CD4-positive, CD25-positive, alpha-beta regulatory T cell (primary cell): ENCODE measurements at regions not wholly inside any gene's neighbourhood (a gene's known extent, or its start where the extent isn't known, plus 50 kb on each side); places are given as distances from the start of the nearest gene placed in this dataset.

Experiments used
- ATAC-seq, 2 donors: fragments of 150-1000 bp; cut with Tn5 transposase; one replicate each; pipeline ENCODE4 v1.10.0; 2021; ENCODE audit warnings: low read depth in 2 of 2, moderate number of reproducible peaks in 2 of 2, moderate library complexity in 1 of 2
- DNase-seq, 3 donors: peaks; one replicate each; pipeline versions ENCODE4 v3.0.0 to v3.0.0-alpha.2; 2012 to 2022; ENCODE audit warnings: mixed read lengths in 1 of 3
- H3K27ac ChIP-seq: one replicate; pipeline ENCODE4 v1.7.0; 2013; ENCODE audit warnings: mild to moderate bottlenecking, low read length; ENCODE audit not compliant: insufficient read depth, poor library complexity, severe bottlenecking
- H3K27me3 ChIP-seq: one replicate; pipeline ENCODE4 v1.7.0; 2013; ENCODE audit warnings: low read length; ENCODE audit not compliant: control insufficient read depth, insufficient read depth
- H3K36me3 ChIP-seq: one replicate; pipeline ENCODE4 v1.7.0; 2013; ENCODE audit warnings: mild to moderate bottlenecking, low read length, moderate library complexity; ENCODE audit not compliant: control insufficient read depth, insufficient read depth
- H3K4me1 ChIP-seq: 2 replicates; pipeline ENCODE4 v1.7.0; 2013; ENCODE audit warnings: mild to moderate bottlenecking, low read length; ENCODE audit not compliant: insufficient read depth, control insufficient read depth, poor library complexity, severe bottlenecking
- H3K4me3 ChIP-seq: one replicate; pipeline ENCODE4 v1.7.0; 2013; ENCODE audit warnings: low read depth, mild to moderate bottlenecking, low read length, moderate library complexity
- H3K9me3 ChIP-seq, 2 experiments: 1 replicate in 1 of 2; 2 replicates in 1 of 2; pipeline ENCODE4 v1.7.0; 2013; ENCODE audit warnings: low read length in 2 of 2, mild to moderate bottlenecking in 1 of 2, moderate library complexity in 1 of 2; ENCODE audit not compliant: control insufficient read depth in 2 of 2
- H3K27ac Mint-ChIP-seq, 3 donors: one replicate each; pipeline ENCODE4 v1.8.0; 2020 to 2022; ENCODE audit warnings: mild to moderate bottlenecking in 3 of 3, mixed read lengths in 3 of 3, moderate library complexity in 2 of 3
- H3K27me3 Mint-ChIP-seq: one replicate; pipeline ENCODE4 v1.8.0; 2022; ENCODE audit warnings: mild to moderate bottlenecking, mixed read lengths
- H3K36me3 Mint-ChIP-seq: one replicate; pipeline ENCODE4 v1.8.0; 2020; ENCODE audit warnings: mixed read lengths
- H3K4me1 Mint-ChIP-seq, 4 donors: one replicate each; pipeline ENCODE4 v1.8.0; 2020 to 2022; ENCODE audit warnings: mixed read lengths in 4 of 4, mild to moderate bottlenecking in 1 of 4
- H3K4me3 Mint-ChIP-seq, 4 donors: one replicate each; pipeline ENCODE4 v1.8.0; 2020 to 2022; ENCODE audit warnings: mild to moderate bottlenecking in 4 of 4, mixed read lengths in 4 of 4, moderate library complexity in 3 of 4
- H3K9me3 Mint-ChIP-seq, 7 donors: one replicate each; pipeline ENCODE4 v1.8.0; 2020 to 2022; ENCODE audit warnings: mixed read lengths in 7 of 7, mild to moderate bottlenecking in 3 of 7, moderate library complexity in 2 of 7

GRCh38 chr20:61170496-61171320 is 81.4 kb upstream of the CDH4 start:
- Mint-ChIP-seq H3K4me1 (no peaks in the 10 kb centered on the region), H3K4me3 (no peak overlapping the region), H3K27me3 (no peaks in the 10 kb centered on the region), H3K27ac (no peak overlapping the region), H3K9me3 (peaks cover 0 to 4% (median 0%) of the 10 kb centered on the region in 7 donors), H3K36me3 (no peaks in the 10 kb centered on the region)
- Histone ChIP-seq H3K4me1 (no peaks in the 10 kb centered on the region), H3K9me3 (no peaks in the 10 kb centered on the region), H3K27ac (no peak overlapping the region), H3K27me3 (peaks cover 2% of the 10 kb centered on the region), H3K4me3 (no peak overlapping the region), H3K36me3 (no peaks in the 10 kb centered on the region)
- DNase-seq (no peak), ATAC-seq (no peak)

GRCh38 chr20:61173267-61173666 is 78.8 kb upstream of the CDH4 start:
- Mint-ChIP-seq H3K9me3 (peaks cover 0 to 4% (median 0%) of the 10 kb centered on the region in 7 donors), H3K4me1 (no peaks in the 10 kb centered on the region), H3K27me3 (no peaks in the 10 kb centered on the region), H3K4me3 (no peak overlapping the region), H3K27ac (no peak overlapping the region), H3K36me3 (no peaks in the 10 kb centered on the region)
- H3K9me3 ChIP-seq, result no peaks in the 10 kb centered on the region
- H3K27me3 ChIP-seq, result peaks cover 2% of the 10 kb centered on the region
- H3K27ac ChIP-seq, result no peak overlapping the region
- no peaks in the 10 kb centered on the region for H3K4me1 ChIP-seq
- H3K36me3 ChIP-seq, result no peaks in the 10 kb centered on the region
- no peak overlapping the region for H3K4me3 ChIP-seq
- no peak for ATAC-seq
- no peak for DNase-seq

DNA sequence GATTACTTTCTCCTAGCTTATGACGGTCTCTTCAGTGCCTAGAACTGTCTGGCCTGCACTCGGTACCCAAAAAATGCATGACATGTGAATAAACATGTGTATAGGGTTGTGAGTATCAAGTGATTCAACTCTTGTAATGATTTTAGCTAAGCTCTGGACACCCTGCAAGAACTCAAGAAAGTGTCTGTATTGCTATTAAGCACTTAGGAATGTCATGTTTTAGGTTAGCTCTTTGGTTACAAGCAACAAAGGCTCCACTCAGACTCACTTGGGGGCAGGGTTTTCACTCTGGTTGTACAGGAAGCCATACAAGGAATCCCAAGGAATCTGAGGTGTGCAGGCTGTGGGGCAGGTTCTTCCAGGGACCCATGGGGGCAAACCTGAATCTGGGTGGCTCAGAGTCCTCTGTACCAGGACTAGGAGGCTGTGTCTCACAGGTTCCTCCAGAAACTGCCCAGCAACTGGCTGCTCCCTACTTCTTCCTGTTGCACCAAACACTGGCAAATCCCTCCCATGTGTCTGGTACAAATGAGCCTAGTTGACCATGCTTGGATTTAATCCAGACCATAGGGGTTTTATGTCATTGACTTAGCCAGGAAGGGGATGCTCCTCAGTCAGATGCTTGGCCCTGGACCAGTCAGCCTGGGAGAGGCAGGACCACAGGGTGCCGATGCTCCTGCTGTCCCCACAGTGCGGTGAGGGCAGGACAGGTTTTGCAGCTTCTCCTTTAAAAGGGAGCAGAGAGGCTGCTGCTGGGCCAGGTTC is 77.9 kb upstream of the CDH4 start:
- Mint-ChIP-seq H3K9me3 (peaks cover 0 to 4% (median 0%) of the 10 kb centered on the region in 7 donors), H3K4me1 (no peaks in the 10 kb centered on the region), H3K27ac (no peak overlapping the region), H3K36me3 (no peaks in the 10 kb centered on the region), H3K27me3 (no peaks in the 10 kb centered on the region), H3K4me3 (peak overlapping the region in 1 of 4 donors; percentile 52)
- ATAC-seq, result no peak
- Histone ChIP-seq H3K9me3 (no peaks in the 10 kb centered on the region), H3K27ac (no peak overlapping the region), H3K4me3 (no peak overlapping the region), H3K4me1 (no peaks in the 10 kb centered on the region), H3K27me3 (peaks cover 2% of the 10 kb centered on the region), H3K36me3 (no peaks in the 10 kb centered on the region)
- DNase-seq, result no peak

DNA sequence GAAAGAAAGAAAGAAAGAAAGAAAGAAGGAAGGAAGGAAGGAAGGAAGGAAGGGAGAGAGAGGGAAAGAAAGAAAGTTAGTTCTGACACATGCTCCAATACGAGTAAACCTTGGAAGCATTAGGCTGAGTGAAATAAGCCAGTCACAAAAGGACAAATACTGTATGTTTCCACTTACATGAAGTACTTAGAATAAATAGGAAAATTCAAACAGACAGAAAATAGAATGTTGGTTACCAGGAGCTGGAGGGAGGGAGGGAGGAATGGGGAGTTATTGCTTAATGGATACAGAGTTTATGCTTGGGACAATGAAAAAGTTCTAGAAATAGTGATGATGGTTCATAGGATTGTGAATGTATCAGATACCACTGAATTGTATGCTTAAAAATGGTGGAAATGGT is 75.2 kb upstream of the CDH4 start:
- Mint-ChIP-seq H3K27ac (no peak overlapping the region), H3K27me3 (no peaks in the 10 kb centered on the region), H3K4me3 (no peak overlapping the region), H3K9me3 (peaks cover 0 to 3% (median 0%) of the 10 kb centered on the region in 7 donors), H3K4me1 (no peaks in the 10 kb centered on the region), H3K36me3 (no peaks in the 10 kb centered on the region)
- Histone ChIP-seq H3K27me3 (no peaks in the 10 kb centered on the region), H3K27ac (no peak overlapping the region), H3K4me1 (no peaks in the 10 kb centered on the region), H3K9me3 (no peaks in the 10 kb centered on the region), H3K4me3 (no peak overlapping the region), H3K36me3 (no peaks in the 10 kb centered on the region)
- ATAC-seq (no peak), DNase-seq (no peak)

DNA sequence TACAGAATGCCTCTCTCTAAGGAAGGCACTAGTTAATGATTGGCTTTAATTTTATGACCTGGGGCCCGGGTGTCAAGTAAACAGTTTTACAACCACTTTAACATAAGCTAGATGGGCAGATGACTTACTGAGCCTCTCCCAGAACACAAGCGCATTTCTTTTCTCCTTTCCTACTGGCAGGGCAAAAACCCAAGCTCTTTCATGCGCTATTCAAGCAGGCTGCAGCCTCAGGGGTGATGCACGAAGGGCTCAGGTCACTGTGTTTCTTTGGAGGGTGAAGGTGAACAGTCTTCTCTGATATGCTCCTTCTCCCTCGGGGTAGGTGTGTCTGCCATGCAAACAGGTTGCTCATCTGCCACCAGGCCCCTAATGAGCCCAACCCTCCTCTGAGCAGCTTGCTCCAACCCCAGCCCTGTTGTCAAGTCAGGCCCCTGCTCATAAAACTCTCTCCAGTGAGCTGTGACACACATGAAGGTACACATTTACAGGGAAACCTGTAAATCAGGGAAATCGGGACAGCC is 73.5 kb upstream of the CDH4 start:
- H3K4me3 ChIP-seq, result no peak overlapping the region
- H3K4me1 Mint-ChIP-seq, result no peaks in the 10 kb centered on the region
- H3K4me3 Mint-ChIP-seq, result no peak overlapping the region
- ATAC-seq (no peak), DNase-seq (no peak)
- H3K4me1 ChIP-seq, result no peaks in the 10 kb centered on the region
- H3K27me3 ChIP-seq, result no peaks in the 10 kb centered on the region
- H3K9me3 Mint-ChIP-seq, result peaks cover 0 to 5% (median 0%) of the 10 kb centered on the region in 7 donors
- no peak overlapping the region for H3K27ac ChIP-seq
- H3K36me3 ChIP-seq, result no peaks in the 10 kb centered on the region
- no peak overlapping the region for H3K27ac Mint-ChIP-seq
- H3K27me3 Mint-ChIP-seq, result no peaks in the 10 kb centered on the region
- H3K36me3 Mint-ChIP-seq, result no peaks in the 10 kb centered on the region
- H3K9me3 ChIP-seq, result no peaks in the 10 kb centered on the region

- Histone ChIP-seq H3K4me3 (no peak overlapping the region), H3K36me3 (no peaks in the 10 kb centered on the region), H3K27ac (no peak overlapping the region), H3K27me3 (no peaks in the 10 kb centered on the region), H3K4me1 (no peaks in the 10 kb centered on the region), H3K9me3 (no peaks in the 10 kb centered on the region)
- Mint-ChIP-seq H3K36me3 (no peaks in the 10 kb centered on the region), H3K4me1 (no peaks in the 10 kb centered on the region), H3K9me3 (peaks cover 0 to 2% (median 0%) of the 10 kb centered on the region in 7 donors), H3K4me3 (no peak overlapping the region), H3K27ac (no peak overlapping the region), H3K27me3 (no peaks in the 10 kb centered on the region)
- ATAC-seq (no peak), DNase-seq (no peak)
Measured at GRCh38 chr20:61184194-61184593, 67.9 kb upstream of the CDH4 start.

GRCh38 chr20:61185181-61185580 is 66.9 kb upstream of the CDH4 start:
- peaks cover 6% of the 10 kb centered on the region for H3K27me3 Mint-ChIP-seq
- H3K9me3 Mint-ChIP-seq, result peaks cover 0 to 2% (median 0%) of the 10 kb centered on the region in 7 donors
- Histone ChIP-seq H3K27ac (no peak overlapping the region), H3K4me3 (no peak overlapping the region), H3K27me3 (no peaks in the 10 kb centered on the region), H3K4me1 (no peaks in the 10 kb centered on the region), H3K36me3 (no peaks in the 10 kb centered on the region), H3K9me3 (no peaks in the 10 kb centered on the region)
- H3K36me3 Mint-ChIP-seq, result no peaks in the 10 kb centered on the region
- ATAC-seq (no peak), DNase-seq (no peak)
- H3K4me1 Mint-ChIP-seq, result no peaks in the 10 kb centered on the region
- H3K27ac Mint-ChIP-seq, result no peak overlapping the region
- no peak overlapping the region for H3K4me3 Mint-ChIP-seq
